HG03097 (cell line): ENCODE measurements at regions not wholly inside any gene's neighbourhood (a gene's known extent, or its start where the extent isn't known, plus 50 kb on each side); places are given as distances from the start of the nearest gene placed in this dataset.
"Not testable (repeated sequence)": the region's sequence is repeated elsewhere in the genome, so short reads cannot be mapped to it uniquely, and the experiment has no call there.

Experiments used
- ATAC-seq: cut with Tn5 transposase; IDR thresholded peaks from one replicate; pipeline ENCODE4 v1.9.1; 2021; ENCODE audit not compliant: unreplicated experiment, low FRiP score

DNA sequence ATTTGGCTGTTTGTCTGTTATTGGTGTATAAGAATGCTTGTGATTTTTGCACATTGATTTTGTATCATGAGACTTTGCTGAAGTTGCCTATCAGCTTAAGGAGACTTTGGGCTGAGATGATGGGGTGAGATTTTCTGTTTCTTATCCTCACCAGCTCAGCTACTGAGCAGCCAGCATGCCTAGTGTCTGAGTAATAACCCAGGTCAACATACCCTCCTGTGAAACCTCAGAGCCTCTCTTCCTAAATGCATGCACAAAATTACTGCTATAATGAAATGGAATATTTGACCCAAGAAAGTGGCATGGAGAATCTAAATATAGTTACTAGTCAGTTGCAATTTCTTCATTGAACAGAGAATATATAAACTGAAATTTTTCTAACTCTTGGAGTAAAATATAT is 220.8 kb downstream of the MINAR1 start:
- not testable (repeated sequence) for ATAC-seq

- no peak for ATAC-seq
These were observed 221.4 kb downstream of the MINAR1 start for GRCh38 chr15:79653533-79653932.

DNA sequence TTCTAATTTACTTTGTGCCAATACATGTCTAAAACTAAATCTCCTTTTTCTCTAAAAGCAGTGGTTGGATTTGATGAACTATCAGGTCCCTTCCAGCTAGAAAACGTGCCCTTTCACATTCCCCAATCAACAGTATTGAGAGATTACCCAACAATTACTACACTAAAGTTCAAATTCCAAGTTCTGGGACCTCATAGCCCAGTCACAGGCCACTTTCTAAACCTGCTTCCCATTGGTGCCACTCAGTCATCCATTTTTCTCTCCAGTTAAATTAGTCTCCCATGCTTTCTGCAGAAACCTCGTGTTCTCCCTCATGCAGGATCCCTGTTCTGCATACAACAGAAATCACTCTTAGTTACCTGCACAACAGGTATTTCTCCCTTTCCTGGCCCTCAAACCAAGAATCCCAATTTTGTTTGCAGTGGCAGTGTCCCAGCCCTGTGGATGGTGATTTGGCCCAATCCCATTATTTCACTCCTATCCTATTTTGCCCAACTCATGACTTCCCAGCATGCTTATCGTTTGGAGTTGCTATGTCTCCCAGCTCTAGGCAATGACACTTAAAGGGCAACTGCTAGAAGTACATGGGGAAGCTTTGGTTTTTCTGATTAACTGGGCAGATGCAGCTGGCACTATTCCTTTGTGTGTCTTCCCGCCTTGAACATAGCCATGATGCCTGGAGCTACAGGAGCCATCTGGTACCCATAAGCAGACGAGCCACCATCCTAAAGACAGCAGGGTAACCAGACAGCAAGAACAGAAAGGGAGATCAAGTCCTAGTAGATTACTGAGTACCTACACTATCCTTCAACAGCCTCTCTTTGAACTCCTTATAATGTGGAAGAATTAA is 224.2 kb downstream of the MINAR1 start:
- no peak for ATAC-seq

GRCh38 chr15:79657722-79658121 is 225.6 kb downstream of the MINAR1 start:
- ATAC-seq, result no peak

GRCh38 chr15:79659691-79660090 is 227.6 kb downstream of the MINAR1 start:
- ATAC-seq, result no peak

DNA sequence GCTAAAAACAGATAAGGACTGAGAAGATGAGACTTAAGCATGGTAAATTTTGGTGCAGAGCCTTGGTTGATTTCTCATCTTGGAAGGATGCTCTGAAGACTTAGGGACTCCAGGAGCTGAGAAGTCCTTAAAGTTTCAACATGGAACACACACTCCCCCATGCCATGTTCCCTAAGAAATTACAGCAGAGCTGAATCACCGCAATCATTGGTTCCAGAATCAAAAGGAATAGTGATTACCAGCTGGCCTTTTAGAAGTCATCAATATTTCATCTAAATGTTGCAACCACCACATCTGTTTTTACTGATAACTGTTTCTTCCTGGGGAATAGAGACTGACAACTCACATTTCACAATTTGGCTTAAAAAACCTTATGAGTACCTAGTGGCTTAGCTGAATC is 229.3 kb downstream of the MINAR1 start:
- ATAC-seq, result no peak

- ATAC-seq, result no peak
These were observed 223.2 kb downstream of the MTHFS start for GRCh38 chr15:79673416-79674123.

DNA sequence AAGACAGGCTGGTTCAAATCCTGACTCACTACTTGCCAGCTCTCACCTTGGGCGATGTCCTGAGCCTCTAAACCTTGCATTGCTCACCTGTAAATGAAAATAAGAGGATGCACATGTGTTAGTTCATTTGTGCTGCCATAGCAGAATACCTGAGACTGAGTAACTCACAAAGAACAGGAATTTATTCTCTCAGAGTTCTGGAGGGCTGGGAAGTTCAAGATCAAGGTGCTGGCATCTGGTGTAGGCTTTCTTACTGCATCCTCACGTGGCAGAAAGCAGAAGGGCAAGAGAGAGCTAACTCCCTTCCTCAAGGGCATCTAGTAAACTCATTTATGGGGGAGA is 222.7 kb downstream of the MTHFS start:
- ATAC-seq, result no peak

- ATAC-seq, result no peak
These were observed 220.8 kb downstream of the MTHFS start for GRCh38 chr15:79675982-79676381.

- no peak for ATAC-seq
These were observed 220.2 kb downstream of the MTHFS start for GRCh38 chr15:79676621-79677020.

DNA sequence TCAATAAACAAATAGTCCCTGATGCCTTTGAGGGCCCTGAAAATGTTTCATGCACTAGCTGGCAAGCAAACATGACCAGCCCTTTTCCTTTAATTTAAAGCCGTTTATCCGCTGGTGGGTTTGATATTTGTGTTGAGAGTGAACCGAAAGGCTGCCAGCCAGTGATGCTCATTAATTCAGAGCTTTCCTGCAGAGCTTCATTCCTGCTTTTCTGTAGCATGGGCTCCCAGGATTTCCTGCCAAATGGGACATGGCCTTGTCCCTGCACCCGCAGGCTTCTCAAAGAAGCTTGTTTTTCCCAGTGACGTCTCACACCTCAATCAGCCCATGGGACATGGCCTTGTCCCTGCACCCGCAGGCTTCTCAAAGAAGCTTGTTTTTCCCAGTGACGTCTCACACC is 219.6 kb downstream of the MTHFS start:
- ATAC-seq, result no peak

GRCh38 chr15:79678032-79678701 is 218.6 kb downstream of the MTHFS start:
- ATAC-seq, result no peak

- no peak for ATAC-seq
These were observed 216.1 kb downstream of the MTHFS start for GRCh38 chr15:79680720-79681119.

- no peak for ATAC-seq
These were observed 214.5 kb downstream of the MTHFS start for GRCh38 chr15:79682285-79682684.

DNA sequence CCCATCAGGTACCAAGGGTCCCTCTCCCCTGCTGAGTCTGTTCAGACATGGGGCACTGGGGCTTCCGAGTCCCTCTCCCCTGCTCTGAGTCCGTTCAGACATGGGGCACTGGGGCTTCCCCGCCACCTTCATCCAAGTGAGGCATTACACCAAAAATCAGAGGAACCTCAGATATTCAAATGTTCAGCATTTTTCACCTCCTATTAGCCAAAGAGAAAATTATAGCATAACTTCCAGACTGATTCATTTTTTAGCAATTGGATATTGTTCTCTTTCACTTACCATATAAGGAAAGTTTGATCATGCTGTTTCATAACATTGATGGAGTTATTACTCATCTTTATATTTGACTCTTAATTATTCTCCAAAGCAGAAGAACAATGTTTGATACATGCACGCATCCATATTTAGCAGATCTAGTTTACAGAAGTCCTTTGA is 213.9 kb downstream of the MTHFS start:
- ATAC-seq, result no peak

DNA sequence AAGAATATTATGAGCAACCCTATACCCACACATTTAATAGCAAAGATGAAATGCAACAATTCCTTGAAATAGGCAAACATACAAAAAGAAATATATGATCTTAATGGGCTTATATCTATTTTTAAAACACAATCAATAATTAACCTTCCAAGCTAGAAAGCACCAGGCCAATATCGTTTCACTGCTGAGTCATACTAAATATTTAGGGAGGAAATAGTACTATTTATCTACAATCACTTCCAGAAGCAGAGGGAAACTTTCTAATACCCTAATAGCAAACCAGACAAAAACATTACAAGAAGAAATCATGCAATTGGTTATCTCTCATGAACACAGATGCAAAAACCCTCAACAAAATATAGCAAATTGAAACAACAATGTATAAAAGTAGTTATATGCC is 207.8 kb downstream of the MTHFS start:
- no peak for ATAC-seq

DNA sequence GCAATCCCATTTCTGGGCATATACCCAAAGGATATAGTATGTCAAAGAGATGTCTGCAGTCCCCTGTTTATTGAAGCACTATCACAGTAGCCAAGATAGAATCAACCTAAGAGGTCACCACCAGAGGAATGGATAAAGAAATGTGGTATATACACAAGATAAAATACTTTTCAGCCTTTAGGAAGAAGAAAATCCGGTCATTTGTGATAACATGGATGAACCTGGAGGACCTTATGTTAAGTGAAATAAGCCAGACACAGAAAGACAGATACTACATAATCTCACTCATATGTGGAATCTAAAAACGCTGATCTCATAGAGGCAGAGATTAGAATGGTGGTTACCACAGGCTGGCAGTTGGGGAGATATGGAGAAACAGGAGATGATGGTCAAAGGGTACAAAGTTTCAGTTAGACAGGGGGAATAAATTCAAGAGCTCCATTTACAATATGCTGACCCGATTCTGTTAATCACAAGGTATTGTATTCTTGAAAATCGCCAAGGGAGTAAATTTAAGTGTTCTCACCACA is 195.8 kb downstream of the MTHFS start:
- ATAC-seq, result no peak

DNA sequence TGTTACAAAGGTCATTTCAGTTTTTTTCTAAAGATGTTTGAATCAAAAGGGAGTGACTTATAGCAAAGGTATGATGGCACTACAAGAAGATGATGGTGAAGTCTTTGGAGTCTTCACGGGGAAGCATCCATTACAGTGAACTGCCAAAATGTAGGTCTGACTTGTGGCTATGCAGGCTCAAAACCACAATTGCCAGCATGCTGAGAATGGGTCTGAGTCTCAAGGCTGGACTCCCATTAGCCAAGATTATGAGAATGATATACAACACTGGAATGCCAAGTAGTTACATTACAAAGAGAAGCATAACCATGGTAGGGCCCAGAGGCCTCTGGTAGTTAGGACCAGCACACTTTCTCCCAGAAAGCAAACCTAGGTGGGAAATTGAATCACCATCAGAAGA is 194.2 kb downstream of the MTHFS start:
- ATAC-seq, result no peak

DNA sequence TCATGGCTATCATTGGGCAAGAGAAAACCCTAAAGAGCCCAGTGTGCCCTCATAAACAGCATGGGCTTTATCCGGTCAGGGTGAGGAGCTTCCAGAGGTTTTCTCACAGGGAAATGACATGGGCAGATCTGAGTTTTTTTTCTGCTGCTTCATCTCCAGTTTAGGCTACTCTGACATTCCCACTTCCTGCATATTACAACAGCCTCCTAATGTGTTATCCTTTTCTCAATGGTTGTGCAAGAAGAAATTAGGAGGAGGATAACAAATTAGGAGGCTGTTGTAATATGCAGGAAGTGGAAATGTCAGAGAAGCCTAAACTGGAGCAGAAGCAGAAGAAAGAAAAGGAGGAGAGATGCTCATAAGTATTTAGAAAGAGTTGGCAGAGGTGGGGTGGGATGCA is 175.6 kb downstream of the MTHFS start:
- ATAC-seq, result no peak

DNA sequence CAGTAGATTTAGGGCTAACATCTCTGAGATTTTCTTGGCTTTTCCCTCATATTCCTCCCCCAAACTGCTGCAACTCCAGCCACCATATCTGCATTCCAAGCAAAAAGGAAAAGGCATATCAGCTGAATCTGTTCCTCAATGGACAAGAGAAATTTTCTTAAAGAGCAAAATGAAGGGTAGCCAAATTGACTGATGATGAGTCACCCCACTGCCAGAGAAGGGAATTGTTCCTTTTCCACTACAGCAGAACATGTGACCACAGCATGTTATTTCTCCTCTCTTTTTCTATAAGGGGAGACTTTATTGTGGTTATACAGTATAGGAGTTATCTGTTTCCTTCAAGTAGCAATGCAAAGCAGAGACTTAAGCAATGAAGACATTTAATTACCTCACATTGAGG is 172.5 kb downstream of the MTHFS start:
- no peak for ATAC-seq

DNA sequence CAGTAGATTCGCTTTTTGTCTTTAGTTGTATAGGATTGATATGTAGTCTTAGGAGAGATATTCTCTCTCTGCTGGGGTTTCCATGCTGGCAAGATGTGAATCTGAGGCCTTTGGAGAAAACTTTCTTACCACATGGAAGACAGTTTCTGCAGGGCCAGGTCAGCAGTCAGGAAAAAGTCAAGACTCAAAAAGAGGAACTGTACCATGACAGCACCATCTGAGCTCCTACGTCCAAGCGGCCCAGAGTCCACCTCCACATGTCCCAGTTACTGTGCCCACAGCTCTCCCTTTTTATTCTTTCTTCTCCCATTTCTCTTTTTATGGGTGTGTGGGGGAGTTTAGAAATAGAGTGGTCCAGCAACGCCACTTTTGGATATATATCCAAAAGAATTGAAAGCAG is 172.0 kb downstream of the MTHFS start:
- ATAC-seq, result no peak
